Mononuclear cell (primary cell): ENCODE measurements at regions not wholly inside any gene's neighbourhood (a gene's known extent, or its start where the extent isn't known, plus 50 kb on each side); places are given as distances from the start of the nearest gene placed in this dataset.
"Not testable (repeated sequence)": the region's sequence is repeated elsewhere in the genome, so short reads cannot be mapped to it uniquely, and the experiment has no call there.

Experiments used
- H3K27me3 ChIP-seq: 2 replicates; pipeline ENCODE4 v1.6.0; 2011; ENCODE audit warnings: low read length, control low read depth; ENCODE audit not compliant: insufficient read depth
- H3K4me1 ChIP-seq: 2 replicates; pipeline ENCODE4 v1.5.1; 2011; ENCODE audit warnings: mild to moderate bottlenecking, low read length, control low read depth; ENCODE audit not compliant: insufficient read depth
- H3K4me3 ChIP-seq: 2 replicates; pipeline ENCODE4 v1.5.1; 2011; ENCODE audit warnings: mild to moderate bottlenecking, low read length, moderate library complexity
- H3K9me3 ChIP-seq: 2 replicates; pipeline ENCODE4 v1.5.1; 2011; ENCODE audit warnings: low read depth, mild to moderate bottlenecking, control low read depth, low read length

DNA sequence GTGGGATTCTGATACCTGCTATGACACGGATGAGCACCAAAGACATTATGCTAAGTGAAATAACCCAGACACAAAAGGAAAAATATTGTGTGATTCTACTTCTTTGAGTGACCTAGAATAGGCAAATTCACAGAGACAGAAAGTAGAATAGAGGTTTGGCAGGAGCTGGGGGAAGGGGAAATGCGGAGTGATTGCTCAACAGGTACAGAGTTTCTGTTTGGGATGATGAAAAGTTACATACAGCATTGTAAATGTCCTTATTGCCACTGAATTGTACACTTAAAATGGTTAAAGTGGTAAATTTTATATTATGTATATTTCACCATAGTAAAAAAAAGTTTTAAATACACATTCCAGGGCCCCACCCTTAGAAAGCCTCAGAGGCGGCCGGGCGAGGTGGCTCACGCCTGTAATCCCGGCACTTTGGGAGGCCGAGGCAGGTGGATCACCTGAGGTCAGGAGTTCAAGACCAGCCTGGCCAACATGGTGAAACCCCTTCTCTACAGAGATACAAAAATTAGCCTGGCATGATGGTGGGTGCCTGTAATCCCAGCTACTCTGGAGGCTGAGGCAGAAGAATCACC is 72.3 kb downstream of the ARF6 start:
- not testable (repeated sequence) for H3K27me3 ChIP-seq, H3K4me3 ChIP-seq, H3K9me3 ChIP-seq
- peaks cover 50% of the 10 kb centered on the region for H3K4me1 ChIP-seq

GRCh38 chr14:49966304-49966809 is 73.5 kb downstream of the ARF6 start:
- no peak overlapping the region for H3K4me3 ChIP-seq
- H3K27me3 ChIP-seq: no peaks in the 10 kb centered on the region
- H3K4me1 ChIP-seq: peaks cover 50% of the 10 kb centered on the region
- no peaks in the 10 kb centered on the region for H3K9me3 ChIP-seq

GRCh38 chr14:49966971-49967630 is 74.2 kb downstream of the ARF6 start:
- H3K4me3 ChIP-seq: no peak overlapping the region
- no peaks in the 10 kb centered on the region for H3K27me3 ChIP-seq
- H3K4me1 ChIP-seq: peaks cover 54% of the 10 kb centered on the region
- H3K9me3 ChIP-seq: no peaks in the 10 kb centered on the region

DNA sequence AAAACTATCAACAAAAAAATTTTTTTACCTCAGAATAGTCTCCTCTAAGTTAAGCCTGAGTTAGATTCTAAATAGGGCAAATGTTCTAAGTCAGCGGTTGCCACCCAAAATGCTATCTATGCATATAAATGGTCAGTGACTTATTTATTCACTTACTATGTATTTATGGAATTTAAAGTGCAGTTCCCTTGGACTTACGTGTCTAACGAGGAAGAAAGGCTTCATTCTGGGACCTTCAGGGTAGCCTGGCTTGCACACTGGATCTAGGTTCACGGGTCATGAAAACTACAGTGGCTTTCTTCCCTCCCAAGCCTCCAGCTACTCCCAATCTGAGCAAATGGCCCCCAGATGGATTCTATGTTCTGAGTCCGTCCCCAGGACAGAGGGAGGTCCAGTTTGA is 77.1 kb downstream of the ARF6 start:
- Histone ChIP-seq H3K4me1 (peaks cover 59% of the 10 kb centered on the region), H3K27me3 (no peaks in the 10 kb centered on the region), H3K9me3 (no peaks in the 10 kb centered on the region), H3K4me3 (no peak overlapping the region)

DNA sequence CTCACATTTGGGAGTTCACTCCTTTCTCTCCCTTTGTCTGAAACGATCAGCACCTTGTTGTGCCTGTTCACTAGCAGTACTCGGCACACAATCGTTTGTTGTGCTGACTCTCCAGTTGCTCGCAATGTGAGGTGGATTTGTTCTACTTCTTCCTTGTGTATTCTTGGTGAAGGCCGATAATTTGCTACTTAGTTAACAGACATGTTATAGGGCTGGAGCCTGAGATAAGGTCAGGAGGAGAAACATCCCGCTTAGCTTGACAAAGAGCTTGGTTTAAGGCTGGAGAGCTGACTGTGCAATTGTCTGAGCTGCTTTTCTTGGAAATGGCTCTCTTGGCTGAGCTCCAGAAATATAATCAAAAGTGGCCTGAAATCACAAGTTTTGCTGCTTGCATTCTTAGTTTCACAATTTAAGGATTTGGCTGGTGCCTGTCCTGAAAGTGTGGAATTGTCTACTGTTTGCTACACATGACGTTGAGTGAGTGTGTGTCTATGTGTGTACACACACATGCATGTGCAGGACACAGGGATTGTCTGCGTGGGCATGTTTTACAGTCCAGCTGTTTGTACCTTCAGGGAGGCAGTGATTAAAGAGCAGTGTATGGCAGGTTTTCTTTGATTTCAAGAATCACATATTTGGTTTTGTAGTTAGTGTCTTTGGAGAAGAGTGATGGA is 77.7 kb downstream of the ARF6 start:
- H3K4me1 ChIP-seq: peaks cover 56% of the 10 kb centered on the region
- H3K27me3 ChIP-seq: no peaks in the 10 kb centered on the region
- H3K9me3 ChIP-seq: no peaks in the 10 kb centered on the region
- no peak overlapping the region for H3K4me3 ChIP-seq

- H3K9me3 ChIP-seq: no peaks in the 10 kb centered on the region
- no peaks in the 10 kb centered on the region for H3K27me3 ChIP-seq
- no peak overlapping the region for H3K4me3 ChIP-seq
- H3K4me1 ChIP-seq: peaks cover 59% of the 10 kb centered on the region
These were observed 78.6 kb downstream of the ARF6 start for GRCh38 chr14:49971156-49972130.

GRCh38 chr14:49972131-49972671 is 79.3 kb downstream of the ARF6 start:
- Histone ChIP-seq H3K9me3 (no peaks in the 10 kb centered on the region), H3K4me3 (no peak overlapping the region), H3K4me1 (peaks cover 66% of the 10 kb centered on the region), H3K27me3 (no peaks in the 10 kb centered on the region)

DNA sequence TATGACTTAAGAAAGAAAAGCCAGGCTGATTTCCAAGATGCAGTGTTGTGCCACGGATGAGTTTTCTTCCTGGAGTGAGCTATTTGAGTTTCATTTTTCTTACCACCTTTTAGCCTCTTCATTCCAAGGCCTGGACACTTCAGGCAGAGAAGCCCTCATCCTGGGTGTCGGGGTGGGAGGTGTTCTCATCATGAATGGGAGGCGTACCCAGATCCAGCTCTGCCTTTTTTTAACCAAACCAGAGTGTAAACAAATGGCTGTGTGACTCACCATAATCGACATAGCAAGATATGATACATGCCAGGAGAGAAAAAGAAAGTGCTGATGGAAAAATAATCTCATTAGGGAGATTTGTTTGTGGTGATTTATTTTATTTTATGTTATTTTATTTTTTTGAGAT is 79.9 kb downstream of the ARF6 start:
- Histone ChIP-seq H3K4me1 (peaks cover 72% of the 10 kb centered on the region), H3K4me3 (no peak overlapping the region), H3K9me3 (no peaks in the 10 kb centered on the region), H3K27me3 (no peaks in the 10 kb centered on the region)

- H3K27me3 ChIP-seq: no peaks in the 10 kb centered on the region
- H3K9me3 ChIP-seq: no peaks in the 10 kb centered on the region
- H3K4me3 ChIP-seq: no peak overlapping the region
- H3K4me1 ChIP-seq: peaks cover 85% of the 10 kb centered on the region
These were observed 82.4 kb downstream of the ARF6 start for GRCh38 chr14:49975276-49975675.

GRCh38 chr14:49975799-49976198 is 82.9 kb downstream of the ARF6 start:
- no peaks in the 10 kb centered on the region for H3K9me3 ChIP-seq
- H3K4me3 ChIP-seq: no peak overlapping the region
- H3K4me1 ChIP-seq: peaks cover 85% of the 10 kb centered on the region
- no peaks in the 10 kb centered on the region for H3K27me3 ChIP-seq

- Histone ChIP-seq H3K9me3 (no peaks in the 10 kb centered on the region), H3K27me3 (no peaks in the 10 kb centered on the region), H3K4me1 (peaks cover 81% of the 10 kb centered on the region), H3K4me3 (no peak overlapping the region)
These were observed 84.4 kb downstream of the ARF6 start for GRCh38 chr14:49977126-49977841.

DNA sequence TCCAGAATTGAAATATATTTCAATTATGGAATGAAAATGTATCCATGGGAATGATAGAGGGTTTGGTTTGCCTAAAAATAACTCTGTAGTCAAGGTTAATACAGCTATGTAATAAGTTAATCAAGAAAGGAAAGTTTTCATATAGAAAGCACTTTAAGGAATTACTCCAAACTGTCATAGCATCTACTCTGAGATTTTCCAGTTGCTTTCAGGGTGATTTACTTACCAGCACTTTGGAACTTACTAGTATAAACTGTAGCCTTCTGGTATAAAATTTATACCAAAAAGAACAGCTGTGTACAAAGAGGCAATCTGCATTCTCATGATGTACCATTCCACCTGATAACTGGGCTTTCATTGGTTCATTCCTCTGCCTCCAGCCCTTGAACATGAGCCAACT is 87.1 kb downstream of the ARF6 start:
- H3K4me3 ChIP-seq: no peak overlapping the region
- no peaks in the 10 kb centered on the region for H3K27me3 ChIP-seq
- H3K9me3 ChIP-seq: no peaks in the 10 kb centered on the region
- peaks cover 69% of the 10 kb centered on the region for H3K4me1 ChIP-seq

- Histone ChIP-seq H3K27me3 (no peaks in the 10 kb centered on the region), H3K9me3 (no peaks in the 10 kb centered on the region), H3K4me3 (no peak overlapping the region), H3K4me1 (peaks cover 53% of the 10 kb centered on the region)
These were observed 89.2 kb downstream of the ARF6 start for GRCh38 chr14:49982082-49982481.

DNA sequence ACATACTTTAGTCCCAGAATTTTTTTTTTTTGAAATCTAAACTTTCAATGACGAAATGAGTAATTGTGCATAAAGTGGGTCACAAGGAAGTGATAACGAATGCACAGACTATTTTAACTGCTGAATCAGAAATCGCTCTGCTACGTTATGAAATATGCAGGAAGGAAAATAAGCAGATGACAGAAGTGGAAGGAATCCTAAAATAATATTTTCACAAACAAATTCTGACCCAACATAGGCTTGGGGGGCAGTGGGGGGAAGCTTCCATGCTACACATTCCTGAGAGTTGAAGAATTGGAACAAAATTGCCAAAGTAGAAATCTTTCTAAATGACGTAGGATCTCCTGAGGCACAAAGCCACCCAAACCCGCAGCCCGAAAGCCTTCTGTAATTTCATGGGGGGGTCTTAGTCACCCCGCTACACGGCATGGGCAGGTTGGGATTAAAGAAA is 89.6 kb downstream of the ARF6 start:
- H3K27me3 ChIP-seq: no peaks in the 10 kb centered on the region
- H3K4me3 ChIP-seq: peak overlapping the region; percentile 10
- peaks cover 48% of the 10 kb centered on the region for H3K4me1 ChIP-seq
- H3K9me3 ChIP-seq: no peaks in the 10 kb centered on the region
